Uterus (tissue), 3 donors: ENCODE measurements at regions not wholly inside any gene's neighbourhood (a gene's known extent, or its start where the extent isn't known, plus 50 kb on each side); places are given as distances from the start of the nearest gene placed in this dataset.

Experiments used
- DNase-seq, 2 donors: peaks; one replicate each; pipeline ENCODE4 v3.0.0-alpha.2; 2019 to 2020
- H3K27ac ChIP-seq, 2 donors: fragments of 200-600 bp; sonication (generic); 1 replicate in 1 of 2; 2 replicates in 1 of 2; pipeline ENCODE4 v1.5.1; 2016 to 2018
- H3K27me3 ChIP-seq, 2 donors: fragments of 200-600 bp; sonication (generic); one replicate each; pipeline ENCODE4 v1.5.1; 2018 to 2019; ENCODE audit warnings: control low read depth in 1 of 2
- H3K36me3 ChIP-seq, 2 donors: fragments of 200-600 bp; sonication (generic); one replicate each; pipeline ENCODE4 v1.5.1; 2019; ENCODE audit warnings: control low read depth in 1 of 2
- H3K4me1 ChIP-seq, 2 donors: fragments of 200-600 bp; sonication (generic); one replicate each; pipeline ENCODE4 v1.5.1; 2018 to 2019; ENCODE audit warnings: control low read depth in 1 of 2
- H3K4me3 ChIP-seq, 2 donors: fragments of 200-600 bp; sonication (generic); 1 replicate in 1 of 2; 2 replicates in 1 of 2; pipeline ENCODE4 v1.5.1; 2018 to 2019; ENCODE audit warnings: mild to moderate bottlenecking in 1 of 2
- H3K9me3 ChIP-seq, 2 donors: fragments of 200-600 bp; sonication (generic); one replicate each; pipeline ENCODE4 v1.5.1; 2019; ENCODE audit warnings: control low read depth in 1 of 2
- POLR2A ChIP-seq, 2 donors: fragments of 450-650 bp; IDR thresholded peaks; one replicate each; pipeline ENCODE4 v1.6.1; 2016; ENCODE audit warnings: antibody characterized with exemption in 2 of 2, mild to moderate bottlenecking in 1 of 2, moderate library complexity in 1 of 2
- intact Hi-C: fragments of 100-400 bp; cut with DNase I; formaldehyde crosslinking; loops from one replicate; pipeline ENCODE4 v1.15.1; 2023; ENCODE audit warnings: low total_unique reads
- TF ChIP-seq, protein P1 (sequence below), 4 experiments: fragments of 200-600 bp in 2 of 4; fragments of 450-650 bp in 2 of 4; sonication (generic) in 2 of 4; IDR thresholded peaks; one replicate each; pipeline ENCODE4 v1.5.1; 2016 to 2019; ENCODE audit warnings: antibody characterized with exemption in 4 of 4, mild to moderate bottlenecking in 2 of 4, moderate library complexity in 1 of 4
- donor health status: DM: yes; HTN: yes; CAD: no.

DNA sequence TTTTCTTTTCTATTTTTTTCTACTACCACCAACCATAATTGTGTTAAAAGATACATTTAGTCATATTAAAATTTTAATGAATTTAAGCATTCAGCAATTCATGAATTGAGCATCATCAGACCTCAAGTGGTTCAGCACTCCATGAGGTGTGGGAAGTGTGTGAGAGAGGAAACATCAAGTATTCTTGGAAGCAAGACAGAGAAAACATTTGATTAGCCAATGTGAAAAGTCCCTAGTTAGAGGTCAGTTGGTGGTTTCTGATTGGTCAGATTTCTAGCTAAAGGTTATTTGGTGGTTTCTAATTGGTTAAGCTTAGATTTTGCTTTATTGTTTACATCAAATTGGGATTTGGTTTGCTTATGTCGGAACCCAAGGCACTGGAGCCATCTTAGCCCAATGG lies 134.7 kb downstream of the KLF5 start:
- Histone ChIP-seq H3K4me3 (no peak overlapping the region), H3K36me3 (no peaks in the 10 kb centered on the region), H3K27ac (no peak overlapping the region), H3K9me3 (no peaks in the 10 kb centered on the region), H3K27me3 (no peaks in the 10 kb centered on the region), H3K4me1 (no peaks in the 10 kb centered on the region)
- DNase-seq, result no peak
- TF ChIP-seq, protein P1, sequence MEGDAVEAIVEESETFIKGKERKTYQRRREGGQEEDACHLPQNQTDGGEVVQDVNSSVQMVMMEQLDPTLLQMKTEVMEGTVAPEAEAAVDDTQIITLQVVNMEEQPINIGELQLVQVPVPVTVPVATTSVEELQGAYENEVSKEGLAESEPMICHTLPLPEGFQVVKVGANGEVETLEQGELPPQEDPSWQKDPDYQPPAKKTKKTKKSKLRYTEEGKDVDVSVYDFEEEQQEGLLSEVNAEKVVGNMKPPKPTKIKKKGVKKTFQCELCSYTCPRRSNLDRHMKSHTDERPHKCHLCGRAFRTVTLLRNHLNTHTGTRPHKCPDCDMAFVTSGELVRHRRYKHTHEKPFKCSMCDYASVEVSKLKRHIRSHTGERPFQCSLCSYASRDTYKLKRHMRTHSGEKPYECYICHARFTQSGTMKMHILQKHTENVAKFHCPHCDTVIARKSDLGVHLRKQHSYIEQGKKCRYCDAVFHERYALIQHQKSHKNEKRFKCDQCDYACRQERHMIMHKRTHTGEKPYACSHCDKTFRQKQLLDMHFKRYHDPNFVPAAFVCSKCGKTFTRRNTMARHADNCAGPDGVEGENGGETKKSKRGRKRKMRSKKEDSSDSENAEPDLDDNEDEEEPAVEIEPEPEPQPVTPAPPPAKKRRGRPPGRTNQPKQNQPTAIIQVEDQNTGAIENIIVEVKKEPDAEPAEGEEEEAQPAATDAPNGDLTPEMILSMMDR (IDR thresholded peaks at IDR 0.05), result no peak
- no peak for TF ChIP-seq POLR2A (IDR thresholded peaks at IDR 0.05)
- intact Hi-C loops, result no loop called here

DNA sequence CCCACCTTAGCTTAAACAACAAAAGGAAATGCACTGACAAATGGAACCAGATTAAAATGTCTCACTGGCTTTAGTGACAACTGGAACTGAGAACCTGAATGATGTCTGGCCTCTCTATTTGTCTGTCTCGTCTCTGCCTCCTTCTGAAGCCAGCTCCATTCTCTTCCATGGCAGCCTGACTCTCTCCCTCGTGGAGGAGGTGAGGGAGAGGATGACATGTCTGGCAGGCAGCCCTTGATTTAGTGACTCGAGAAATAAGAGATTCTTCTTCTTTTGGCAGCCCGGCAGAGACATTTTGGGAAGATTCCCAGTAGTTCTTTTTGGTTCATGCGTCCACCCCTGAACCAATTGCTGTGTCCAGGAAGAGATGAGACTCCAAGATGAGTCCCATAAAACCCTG lies 131.7 kb downstream of the KLF5 start:
- Histone ChIP-seq H3K4me3 (no peak overlapping the region), H3K27ac (no peak overlapping the region), H3K9me3 (no peaks in the 10 kb centered on the region), H3K27me3 (no peaks in the 10 kb centered on the region), H3K4me1 (no peaks in the 10 kb centered on the region), H3K36me3 (no peaks in the 10 kb centered on the region)
- intact Hi-C loops, result no loop called here
- TF ChIP-seq, protein P1 (IDR thresholded peaks at IDR 0.05), result no peak
- TF ChIP-seq POLR2A (IDR thresholded peaks at IDR 0.05), result no peak
- DNase-seq, result peak in 1 of 2 donors; percentile 15

DNA sequence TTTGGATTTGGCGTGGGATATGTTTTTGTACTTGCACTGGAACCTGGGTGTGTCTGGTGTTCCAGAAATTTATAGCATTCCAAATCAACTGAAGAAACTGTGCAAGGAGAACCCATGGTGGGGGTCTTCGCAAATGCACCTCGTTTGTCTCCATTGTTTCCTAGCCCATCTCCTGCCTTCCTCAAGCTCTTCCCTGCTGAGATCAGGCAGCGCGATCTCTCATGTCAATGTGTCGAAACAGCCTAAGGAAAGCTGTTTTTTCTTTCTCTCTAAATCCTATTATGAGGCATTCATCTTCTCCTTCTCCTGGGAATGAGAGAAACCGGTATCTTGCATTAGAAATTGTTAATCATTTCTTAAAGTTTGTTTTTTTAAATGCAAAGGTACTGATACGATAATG lies 131.0 kb downstream of the KLF5 start:
- no peak overlapping the region for H3K27ac ChIP-seq
- no peaks in the 10 kb centered on the region for H3K27me3 ChIP-seq
- intact Hi-C loops, result no loop called here
- H3K9me3 ChIP-seq, result no peaks in the 10 kb centered on the region
- no peak overlapping the region for H3K4me3 ChIP-seq
- H3K4me1 ChIP-seq, result no peaks in the 10 kb centered on the region
- DNase-seq, result no peak
- no peaks in the 10 kb centered on the region for H3K36me3 ChIP-seq
- TF ChIP-seq, protein P1 (IDR thresholded peaks at IDR 0.05), result no peak
- TF ChIP-seq POLR2A (IDR thresholded peaks at IDR 0.05), result no peak

DNA sequence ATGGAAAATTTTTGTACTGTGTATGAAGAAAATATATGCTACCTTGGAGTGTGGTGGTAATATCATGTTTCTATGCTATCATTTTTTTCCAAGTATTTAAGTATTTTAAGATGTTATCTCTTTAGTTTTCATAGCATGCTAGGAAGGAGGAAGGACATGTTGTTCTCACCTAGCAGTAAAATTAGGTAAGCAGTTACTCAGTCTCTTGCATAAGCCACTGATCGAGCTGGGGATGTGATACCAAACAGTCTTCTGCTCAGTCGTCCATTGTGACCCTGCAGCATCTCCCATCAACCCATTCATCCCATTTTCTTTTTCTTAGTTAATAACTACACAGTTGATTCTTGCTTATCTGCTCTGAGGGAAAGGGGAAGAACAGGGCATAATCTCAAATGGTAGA lies 130.6 kb downstream of the KLF5 start:
- no peaks in the 10 kb centered on the region for H3K36me3 ChIP-seq
- no peaks in the 10 kb centered on the region for H3K9me3 ChIP-seq
- no peak overlapping the region for H3K27ac ChIP-seq
- intact Hi-C loops, result no loop called here
- no peak for DNase-seq
- TF ChIP-seq, protein P1 (IDR thresholded peaks at IDR 0.05), result no peak
- TF ChIP-seq POLR2A (IDR thresholded peaks at IDR 0.05), result no peak
- H3K4me3 ChIP-seq, result no peak overlapping the region
- H3K27me3 ChIP-seq, result no peaks in the 10 kb centered on the region
- H3K4me1 ChIP-seq, result no peaks in the 10 kb centered on the region

GRCh38 chr13:73187106-73187505 lies 128.3 kb downstream of the KLF5 start:
- H3K27ac ChIP-seq, result no peak overlapping the region
- no peak for DNase-seq
- no peaks in the 10 kb centered on the region for H3K36me3 ChIP-seq
- intact Hi-C loops, result no loop called here
- no peak overlapping the region for H3K4me3 ChIP-seq
- no peaks in the 10 kb centered on the region for H3K4me1 ChIP-seq
- TF ChIP-seq, protein P1 (IDR thresholded peaks at IDR 0.05), result no peak
- no peak for TF ChIP-seq POLR2A (IDR thresholded peaks at IDR 0.05)
- H3K27me3 ChIP-seq, result no peaks in the 10 kb centered on the region
- H3K9me3 ChIP-seq, result no peaks in the 10 kb centered on the region
